ENCODE measurements at regions not wholly inside any gene's neighbourhood (a gene's known extent, or its start where the extent isn't known, plus 50 kb on each side); places are given as distances from the start of the nearest gene placed in this dataset.
A peak's percentile ranks its signal among the peaks of the same experiment; 100 is the strongest.

DNA sequence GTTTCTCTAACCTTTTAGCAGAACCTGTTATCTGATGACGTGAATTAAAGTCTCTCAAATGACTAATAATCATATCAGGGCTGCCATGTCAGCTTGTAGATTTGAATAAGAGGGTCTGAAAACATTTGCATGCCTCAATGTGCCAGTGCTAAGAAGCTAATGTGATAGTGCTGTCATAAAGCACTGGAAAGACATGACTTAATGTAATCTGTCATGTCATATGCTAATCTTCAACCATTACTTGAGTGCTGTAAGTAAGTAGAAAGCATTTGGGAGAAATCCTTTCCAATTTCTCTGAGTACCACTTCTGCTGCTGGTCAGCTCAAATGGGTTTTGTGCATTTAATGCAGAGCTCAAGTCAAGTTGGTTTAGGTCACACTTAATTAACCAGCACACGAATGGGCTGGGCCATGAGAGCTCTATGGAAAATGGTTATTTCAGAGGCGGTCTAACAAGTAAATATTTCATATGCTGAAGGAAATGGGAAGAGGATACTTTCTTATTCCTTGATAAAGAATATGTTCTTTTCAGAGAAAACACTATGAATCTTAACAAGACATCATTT lies 609.2 kb downstream of the LMO4 start:
- no peak for DNase-seq

GRCh38 chr1:87938631-87939030 lies 610.0 kb downstream of the LMO4 start:
- no peak for DNase-seq

DNA sequence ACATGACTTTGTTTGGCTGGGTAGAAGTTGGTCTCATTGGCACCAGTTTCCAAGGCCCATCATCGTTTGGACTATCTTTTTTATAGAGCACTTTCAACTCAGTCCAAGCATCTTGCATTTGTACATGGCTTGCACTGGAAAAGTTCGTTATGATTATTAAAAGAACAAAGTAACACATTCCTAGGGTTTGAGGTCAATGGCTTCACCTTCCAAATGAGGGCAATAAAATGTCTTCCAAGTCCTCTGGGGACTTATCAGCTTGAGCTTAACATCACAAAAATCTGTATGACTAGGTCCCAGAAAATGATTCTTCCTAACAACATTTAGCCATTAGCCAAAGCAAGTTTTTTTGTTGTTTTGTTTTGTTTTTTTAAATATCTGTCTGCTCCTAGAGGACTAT lies 610.8 kb downstream of the LMO4 start:
- no peak for DNase-seq

- DNase-seq: no peak
Measured at GRCh38 chr1:87940421-87940820, 611.7 kb downstream of the LMO4 start.

DNA sequence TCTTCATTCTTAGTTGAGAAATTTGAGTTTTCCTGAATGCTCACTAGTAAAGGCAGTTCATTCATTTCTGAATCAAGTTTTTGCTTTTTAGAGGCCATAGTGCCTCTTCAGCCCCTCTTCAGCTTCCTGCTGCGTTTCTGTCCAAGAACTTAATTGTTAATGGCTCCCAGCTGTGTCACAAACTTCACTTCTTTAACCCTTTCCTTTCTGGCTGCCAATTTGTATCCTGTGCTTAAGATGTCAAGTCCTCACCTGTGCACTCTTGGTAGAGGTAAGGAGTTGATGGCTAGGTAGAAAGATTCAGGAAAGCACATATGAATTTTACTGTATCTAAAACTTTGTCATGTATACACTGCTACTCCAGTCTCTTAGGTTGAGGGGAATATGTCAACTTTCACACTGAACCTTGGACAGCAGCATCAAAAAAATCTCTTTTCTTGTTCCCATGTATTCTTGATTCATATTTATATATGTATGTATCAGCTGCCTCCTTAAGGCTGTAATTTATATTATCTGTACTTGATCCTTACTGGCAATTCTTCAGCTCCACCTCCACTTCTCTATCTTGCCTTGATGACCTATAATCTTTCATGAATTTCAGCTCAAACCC lies 612.8 kb downstream of the LMO4 start:
- DNase-seq: no peak

GRCh38 chr1:87942165-87942564 lies 613.5 kb downstream of the LMO4 start:
- no peak for DNase-seq

DNA sequence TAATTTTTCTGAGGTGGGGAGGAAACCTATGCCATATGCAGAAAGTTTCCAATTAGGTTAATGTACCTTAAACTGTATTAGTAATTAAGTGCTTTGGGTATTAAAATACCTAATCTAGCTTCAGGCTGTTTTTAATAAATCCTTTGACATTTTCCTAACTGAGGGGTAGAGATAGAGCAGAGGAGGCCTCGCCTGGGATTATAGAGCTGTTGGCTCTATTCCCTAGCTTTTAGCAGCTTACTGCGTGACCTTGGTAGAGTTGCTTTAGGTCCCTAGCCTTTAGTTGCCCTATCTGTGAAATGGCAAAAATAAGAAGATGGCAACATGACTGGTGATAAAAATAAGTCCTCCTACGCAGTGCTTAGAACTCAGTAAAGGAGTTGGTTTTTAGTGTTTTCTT lies 621.0 kb downstream of the LMO4 start:
- DNase-seq: no peak

- DNase-seq: no peak
Measured at GRCh38 chr1:87950369-87950768, 621.7 kb downstream of the LMO4 start.

GRCh38 chr1:87951409-87951808 lies 622.7 kb downstream of the LMO4 start:
- no peak for DNase-seq

DNA sequence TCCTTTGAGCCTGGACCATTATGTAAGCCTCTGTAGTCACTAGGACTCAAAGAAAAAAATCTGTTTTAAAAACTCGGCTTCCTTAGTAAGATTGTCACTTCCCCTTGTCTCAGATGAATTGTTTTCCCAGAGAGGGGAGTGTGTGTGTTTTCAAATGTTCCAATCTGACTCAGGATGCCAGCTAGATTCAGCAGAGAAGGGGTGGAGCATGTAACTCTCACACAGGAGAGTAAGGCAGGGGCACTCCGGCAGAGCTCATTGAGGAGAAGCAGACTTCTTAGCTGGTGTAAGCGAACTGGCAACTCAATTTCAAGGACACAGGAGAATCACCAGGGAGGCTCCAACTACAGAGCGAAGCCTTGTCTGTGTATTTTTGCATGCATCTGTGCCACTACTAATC lies 623.2 kb downstream of the LMO4 start:
- DNase-seq: no peak

- no peak for DNase-seq
Measured at GRCh38 chr1:87953121-87953520, 624.4 kb downstream of the LMO4 start.

DNA sequence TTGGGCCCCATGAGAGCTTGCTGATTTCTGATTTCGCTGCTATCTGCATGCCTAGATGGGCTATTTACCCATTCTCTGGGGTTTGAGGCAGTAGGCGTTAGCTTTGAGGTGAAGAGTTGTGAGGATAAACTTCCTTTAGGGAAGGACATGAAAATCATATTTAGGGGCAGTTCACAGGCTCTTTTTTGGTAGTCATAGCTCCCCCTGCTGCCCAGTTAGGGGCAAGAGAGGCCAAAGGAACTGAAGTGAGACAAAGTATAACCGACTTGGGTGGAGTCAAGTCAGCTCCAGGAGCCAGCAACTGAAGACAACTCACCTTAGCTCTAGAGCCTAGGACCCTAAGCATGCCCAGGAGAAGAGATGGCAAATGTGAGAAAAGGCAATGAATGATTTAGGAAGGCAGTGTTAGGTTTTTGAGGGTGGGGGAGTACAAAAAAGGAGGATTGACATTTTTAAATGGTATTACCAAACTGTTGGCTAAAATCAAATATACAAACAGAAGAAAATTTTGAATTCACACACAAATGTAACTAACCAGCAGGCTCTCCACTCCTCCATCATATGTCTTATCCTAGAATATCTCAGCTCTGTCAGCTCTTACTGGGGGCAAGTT lies 625.2 kb downstream of the LMO4 start:
- DNase-seq: peak; percentile 81

GRCh38 chr1:87955038-87955437 lies 626.4 kb downstream of the LMO4 start:
- DNase-seq: no peak

GRCh38 chr1:87956072-87956471 lies 627.4 kb downstream of the LMO4 start:
- DNase-seq: no peak

GRCh38 chr1:87956750-87957149 lies 628.1 kb downstream of the LMO4 start:
- no peak for DNase-seq

GRCh38 chr1:87957331-87957730 lies 628.7 kb downstream of the LMO4 start:
- DNase-seq: no peak

GRCh38 chr1:87958201-87958600 lies 629.5 kb downstream of the LMO4 start:
- DNase-seq: no peak

GRCh38 chr1:87958716-87959115 lies 630.0 kb downstream of the LMO4 start:
- DNase-seq: no peak

- DNase-seq: no peak
Measured at GRCh38 chr1:87959236-87959635, 630.6 kb downstream of the LMO4 start.

- no peak for DNase-seq
Measured at GRCh38 chr1:87961992-87962391, 633.3 kb downstream of the LMO4 start.

- no peak for DNase-seq
Measured at GRCh38 chr1:87963556-87963955, 634.9 kb downstream of the LMO4 start.

DNA sequence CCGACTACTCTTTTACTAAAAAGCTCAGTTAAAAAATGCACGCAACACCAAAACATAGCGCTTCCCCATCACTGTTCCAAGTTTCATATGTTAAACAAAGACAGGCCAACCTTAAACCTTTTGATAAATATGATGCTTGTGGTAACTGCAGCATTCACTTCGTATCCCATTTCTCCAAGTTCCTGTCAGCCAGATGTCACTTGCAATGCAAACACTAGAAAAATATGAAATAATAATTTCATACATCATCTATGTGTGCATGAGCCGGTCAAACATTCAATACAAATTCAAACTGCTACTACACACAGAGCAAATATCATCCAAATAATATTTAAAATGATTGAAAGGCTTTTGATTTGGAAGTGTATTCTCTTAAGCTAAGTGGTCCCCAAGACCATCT lies 636.5 kb downstream of the LMO4 start:
- no peak for DNase-seq

- no peak for DNase-seq
Measured at GRCh38 chr1:87968197-87968955, 639.7 kb downstream of the LMO4 start.

- no peak for DNase-seq
Measured at GRCh38 chr1:87969040-87969439, 640.4 kb downstream of the LMO4 start.
